K562 (cell line): ENCODE measurements at regions not wholly inside any gene's neighbourhood (a gene's known extent, or its start where the extent isn't known, plus 50 kb on each side); places are given as distances from the start of the nearest gene placed in this dataset.

Source experiments
- CREB1 ChIP-seq, 2 experiments: sonication (generic) in 1 of 2; formaldehyde crosslinking in 1 of 2; IDR thresholded peaks; 2 replicates each; pipeline versions ENCODE4 v1.6.1 to v1.8.0; 2012 to 2022; ENCODE audit warnings: inconsistent platforms in 1 of 2, mild to moderate bottlenecking in 1 of 2, missing genetic modification reagents in 1 of 2, moderate library complexity in 1 of 2
- CTCF ChIP-seq, 3 experiments: IDR thresholded peaks in 2 of 3; conservative IDR thresholded peaks in 1 of 3; 2 replicates each; pipeline ENCODE4 v1.5.1; 2011 to 2012; ENCODE audit warnings: low read length in 3 of 3, mild to moderate bottlenecking in 3 of 3, control low read depth in 2 of 3, improper control_type of control experiment in 1 of 3, inconsistent platforms in 1 of 3, low read depth in 1 of 3, mixed read lengths in 1 of 3, moderate library complexity in 1 of 3; ENCODE audit not compliant: insufficient read depth in 2 of 3
- HDAC1 ChIP-seq, 2 experiments: fragments of 450-650 bp; IDR thresholded peaks; 2 replicates each; pipeline ENCODE4 v1.6.1; 2016 to 2017; ENCODE audit warnings: inconsistent platforms in 1 of 2, mild to moderate bottlenecking in 1 of 2, moderate library complexity in 1 of 2
- POLR2AphosphoS5 ChIP-seq: IDR thresholded peaks from 2 replicates; pipeline ENCODE4 v1.6.1; 2011; ENCODE audit warnings: mild to moderate bottlenecking, low read depth, low read length, moderate library complexity; ENCODE audit not compliant: control insufficient read depth, insufficient read depth
- TF ChIP-seq, protein P1 (sequence below): IDR thresholded peaks from 2 replicates; pipeline ENCODE4 v1.6.1; 2012; ENCODE audit warnings: low read depth, low read length, improper control_type of control experiment, borderline replicate concordance
- TF ChIP-seq, protein P2 (sequence below): fragments of 450-650 bp; IDR thresholded peaks from 2 replicates; pipeline ENCODE4 v1.6.1; 2018; ENCODE audit not compliant: partially characterized antibody

GRCh38 chr6:168890306-168890980 is 363.2 kb downstream of the THBS2 start:
- TF ChIP-seq, protein P1, sequence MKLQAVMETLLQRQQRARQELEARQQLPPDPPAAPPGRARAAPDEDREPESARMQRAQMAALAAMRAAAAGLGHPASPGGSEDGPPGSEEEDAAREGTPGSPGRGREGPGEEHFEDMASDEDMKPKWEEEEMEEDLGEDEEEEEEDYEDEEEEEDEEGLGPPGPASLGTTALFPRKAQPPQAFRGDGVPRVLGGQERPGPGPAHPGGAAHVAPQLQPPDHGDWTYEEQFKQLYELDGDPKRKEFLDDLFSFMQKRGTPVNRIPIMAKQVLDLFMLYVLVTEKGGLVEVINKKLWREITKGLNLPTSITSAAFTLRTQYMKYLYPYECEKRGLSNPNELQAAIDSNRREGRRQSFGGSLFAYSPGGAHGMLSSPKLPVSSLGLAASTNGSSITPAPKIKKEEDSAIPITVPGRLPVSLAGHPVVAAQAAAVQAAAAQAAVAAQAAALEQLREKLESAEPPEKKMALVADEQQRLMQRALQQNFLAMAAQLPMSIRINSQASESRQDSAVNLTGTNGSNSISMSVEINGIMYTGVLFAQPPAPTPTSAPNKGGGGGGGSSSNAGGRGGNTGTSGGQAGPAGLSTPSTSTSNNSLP, result no peak
- no peak for TF ChIP-seq CTCF (IDR thresholded peaks at IDR 0.05 in 2 of 3, conservative IDR thresholded peaks at IDR 0.05 in 1 of 3; ENCODE audit: insufficient read depth in 2 of 3, low read depth in 1 of 3, low read length in 3 of 3)
- no peak for TF ChIP-seq CREB1 (IDR thresholded peaks at IDR 0.05)
- TF ChIP-seq CREB1 (CRISPR knock-in tag; IDR thresholded peaks at IDR 0.05), result no peak
- TF ChIP-seq POLR2AphosphoS5, result no peak
- TF ChIP-seq, protein P2, sequence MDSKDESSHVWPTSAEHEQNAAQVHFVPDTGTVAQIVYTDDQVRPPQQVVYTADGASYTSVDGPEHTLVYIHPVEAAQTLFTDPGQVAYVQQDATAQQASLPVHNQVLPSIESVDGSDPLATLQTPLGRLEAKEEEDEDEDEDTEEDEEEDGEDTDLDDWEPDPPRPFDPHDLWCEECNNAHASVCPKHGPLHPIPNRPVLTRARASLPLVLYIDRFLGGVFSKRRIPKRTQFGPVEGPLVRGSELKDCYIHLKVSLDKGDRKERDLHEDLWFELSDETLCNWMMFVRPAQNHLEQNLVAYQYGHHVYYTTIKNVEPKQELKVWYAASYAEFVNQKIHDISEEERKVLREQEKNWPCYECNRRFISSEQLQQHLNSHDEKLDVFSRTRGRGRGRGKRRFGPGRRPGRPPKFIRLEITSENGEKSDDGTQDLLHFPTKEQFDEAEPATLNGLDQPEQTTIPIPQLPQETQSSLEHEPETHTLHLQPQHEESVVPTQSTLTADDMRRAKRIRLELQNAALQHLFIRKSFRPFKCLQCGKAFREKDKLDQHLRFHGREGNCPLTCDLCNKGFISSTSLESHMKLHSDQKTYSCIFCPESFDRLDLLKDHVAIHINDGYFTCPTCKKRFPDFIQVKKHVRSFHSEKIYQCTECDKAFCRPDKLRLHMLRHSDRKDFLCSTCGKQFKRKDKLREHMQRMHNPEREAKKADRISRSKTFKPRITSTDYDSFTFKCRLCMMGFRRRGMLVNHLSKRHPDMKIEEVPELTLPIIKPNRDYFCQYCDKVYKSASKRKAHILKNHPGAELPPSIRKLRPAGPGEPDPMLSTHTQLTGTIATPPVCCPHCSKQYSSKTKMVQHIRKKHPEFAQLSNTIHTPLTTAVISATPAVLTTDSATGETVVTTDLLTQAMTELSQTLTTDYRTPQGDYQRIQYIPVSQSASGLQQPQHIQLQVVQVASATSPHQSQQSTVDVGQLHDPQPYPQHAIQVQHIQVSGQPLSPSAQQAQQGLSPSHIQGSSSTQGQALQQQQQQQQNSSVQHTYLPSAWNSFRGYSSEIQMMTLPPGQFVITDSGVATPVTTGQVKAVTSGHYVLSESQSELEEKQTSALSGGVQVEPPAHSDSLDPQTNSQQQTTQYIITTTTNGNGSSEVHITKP, result no peak
- TF ChIP-seq HDAC1 (IDR thresholded peaks at IDR 0.05), result no peak
